ENCODE measurements at regions not wholly inside any gene's neighbourhood (a gene's known extent, or its start where the extent isn't known, plus 50 kb on each side); places are given as distances from the start of the nearest gene placed in this dataset.

DNA sequence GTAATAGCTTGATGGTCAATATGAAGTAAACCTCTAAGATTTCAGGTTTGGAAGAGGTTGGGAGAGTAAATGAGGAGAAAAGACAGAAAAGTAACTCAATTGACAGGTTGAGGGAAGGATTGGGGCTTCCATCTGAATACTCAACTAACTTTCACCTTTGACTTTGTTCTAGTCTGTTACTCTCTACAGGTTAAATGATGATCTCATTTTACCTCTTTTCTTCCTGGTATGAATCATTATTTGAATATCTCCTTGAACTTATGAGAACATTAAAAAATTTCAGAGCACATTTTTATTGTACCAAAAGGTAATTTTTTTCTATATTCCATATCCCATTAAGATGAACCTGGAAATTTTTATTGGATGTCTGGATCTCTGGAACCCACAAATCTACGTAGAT is 87.9 kb upstream of the KCNH8 start:
- Histone ChIP-seq H3K18ac (ENCODE audit: insufficient read length, low read depth, low read length) (no peak overlapping the region), H3K23me2 (ENCODE audit: insufficient read length, low read depth, low read length, poor library complexity, severe bottlenecking) (no peaks in the 10 kb centered on the region), H3K4me2 (ENCODE audit: insufficient read depth, insufficient read length, low read length) (no peak overlapping the region), H2BK20ac (ENCODE audit: low read depth, low read length, poor library complexity, severe bottlenecking) (no peak overlapping the region), H4K5ac (ENCODE audit: insufficient read length, low read depth, low read length) (no peak overlapping the region), H2BK12ac (ENCODE audit: insufficient read length, low read depth, low read length) (no peak overlapping the region), H4K8ac (replicated peaks; ENCODE audit: insufficient read length, low read depth, low read length) (no peak overlapping the region), H2BK120ac (ENCODE audit: low read depth, low read length, poor library complexity, severe bottlenecking) (no peak overlapping the region), H3K56ac (ENCODE audit: insufficient read length, low read depth, low read length) (no peak overlapping the region), H3K4ac (ENCODE audit: low read depth, low read length) (no peak overlapping the region), H3K9ac (ENCODE audit: extremely low read depth, insufficient read length, low read length) (no peak overlapping the region), H4K20me1 (ENCODE audit: control insufficient read depth, insufficient read depth, insufficient read length) (no peaks in the 10 kb centered on the region), H3K4me1 (ENCODE audit: insufficient read depth, low read length) (no peaks in the 10 kb centered on the region), H3K27ac (ENCODE audit: insufficient read length, low read depth, low read length) (no peak overlapping the region), H4K91ac (ENCODE audit: insufficient read length, low read depth, low read length) (no peak overlapping the region), H2AFZ (ENCODE audit: low read length) (no peak overlapping the region), H3K27me3 (ENCODE audit: insufficient read depth, low read length) (no peaks in the 10 kb centered on the region), H3K23ac (ENCODE audit: insufficient read length, low read depth, low read length) (no peak overlapping the region), H3K9me3 (ENCODE audit: control insufficient read depth, low read depth, low read length) (no peaks in the 10 kb centered on the region), H3T11ph (ENCODE audit: low read length) (no peak overlapping the region), H2BK5ac (ENCODE audit: insufficient read length, low read length) (no peak overlapping the region), H2BK15ac (ENCODE audit: low read depth, low read length) (no peak overlapping the region), H3K14ac (ENCODE audit: insufficient read depth, low read length) (no peak overlapping the region), H3K79me1 (ENCODE audit: insufficient read depth, low read depth, low read length, poor library complexity, severe bottlenecking) (no peaks in the 10 kb centered on the region), H2AK5ac (ENCODE audit: insufficient read length, low read length) (no peak overlapping the region), H3K79me2 (ENCODE audit: insufficient read depth, low read length) (no peaks in the 10 kb centered on the region)
- DNase-seq: no peak
- Mint-ChIP-seq H3K27ac (no peak overlapping the region), H3K4me1 (peaks cover 8 to 12% of the 10 kb centered on the region in 2 experiments), H3K27me3 (ENCODE audit: low read depth) (no peaks in the 10 kb centered on the region), H3K9me3 (no peaks in the 10 kb centered on the region), H3K36me3 (ENCODE audit: insufficient read depth in 1 of 3, low read depth in 3 of 3) (no peaks in the 10 kb centered on the region), H3K4me3 (no peak overlapping the region)
- no CpG with 5 or more reads among the region's 1 CpG for WGBS (ENCODE audit: extremely low coverage, insufficient read length, low lambda C conversion rate)
- TF ChIP-seq, protein P1, sequence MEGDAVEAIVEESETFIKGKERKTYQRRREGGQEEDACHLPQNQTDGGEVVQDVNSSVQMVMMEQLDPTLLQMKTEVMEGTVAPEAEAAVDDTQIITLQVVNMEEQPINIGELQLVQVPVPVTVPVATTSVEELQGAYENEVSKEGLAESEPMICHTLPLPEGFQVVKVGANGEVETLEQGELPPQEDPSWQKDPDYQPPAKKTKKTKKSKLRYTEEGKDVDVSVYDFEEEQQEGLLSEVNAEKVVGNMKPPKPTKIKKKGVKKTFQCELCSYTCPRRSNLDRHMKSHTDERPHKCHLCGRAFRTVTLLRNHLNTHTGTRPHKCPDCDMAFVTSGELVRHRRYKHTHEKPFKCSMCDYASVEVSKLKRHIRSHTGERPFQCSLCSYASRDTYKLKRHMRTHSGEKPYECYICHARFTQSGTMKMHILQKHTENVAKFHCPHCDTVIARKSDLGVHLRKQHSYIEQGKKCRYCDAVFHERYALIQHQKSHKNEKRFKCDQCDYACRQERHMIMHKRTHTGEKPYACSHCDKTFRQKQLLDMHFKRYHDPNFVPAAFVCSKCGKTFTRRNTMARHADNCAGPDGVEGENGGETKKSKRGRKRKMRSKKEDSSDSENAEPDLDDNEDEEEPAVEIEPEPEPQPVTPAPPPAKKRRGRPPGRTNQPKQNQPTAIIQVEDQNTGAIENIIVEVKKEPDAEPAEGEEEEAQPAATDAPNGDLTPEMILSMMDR (conservative IDR thresholded peaks at IDR 0.05): no peak
